SU-DHL-6 (cell line): ENCODE measurements at regions not wholly inside any gene's neighbourhood (a gene's known extent, or its start where the extent isn't known, plus 50 kb on each side); places are given as distances from the start of the nearest gene placed in this dataset.

Experiments
- EZH2phosphoT487 ChIP-seq: fragments of 200-600 bp; sonication (generic), shearing (Covaris generic); conservative IDR thresholded peaks from 2 replicates; pipeline ENCODE4 v1.6.1; 2018; ENCODE audit warnings: mild to moderate bottlenecking, antibody characterized with exemption, low read length, moderate library complexity, mixed read lengths
- TF ChIP-seq, protein P1 (sequence below): fragments of 200-600 bp; sonication (generic); IDR thresholded peaks from one replicate; pipeline ENCODE4 v1.5.1; 2017; ENCODE audit warnings: antibody characterized with exemption, mild to moderate bottlenecking, low read length, moderate library complexity; ENCODE audit not compliant: insufficient read depth, poor library complexity, severe bottlenecking

DNA sequence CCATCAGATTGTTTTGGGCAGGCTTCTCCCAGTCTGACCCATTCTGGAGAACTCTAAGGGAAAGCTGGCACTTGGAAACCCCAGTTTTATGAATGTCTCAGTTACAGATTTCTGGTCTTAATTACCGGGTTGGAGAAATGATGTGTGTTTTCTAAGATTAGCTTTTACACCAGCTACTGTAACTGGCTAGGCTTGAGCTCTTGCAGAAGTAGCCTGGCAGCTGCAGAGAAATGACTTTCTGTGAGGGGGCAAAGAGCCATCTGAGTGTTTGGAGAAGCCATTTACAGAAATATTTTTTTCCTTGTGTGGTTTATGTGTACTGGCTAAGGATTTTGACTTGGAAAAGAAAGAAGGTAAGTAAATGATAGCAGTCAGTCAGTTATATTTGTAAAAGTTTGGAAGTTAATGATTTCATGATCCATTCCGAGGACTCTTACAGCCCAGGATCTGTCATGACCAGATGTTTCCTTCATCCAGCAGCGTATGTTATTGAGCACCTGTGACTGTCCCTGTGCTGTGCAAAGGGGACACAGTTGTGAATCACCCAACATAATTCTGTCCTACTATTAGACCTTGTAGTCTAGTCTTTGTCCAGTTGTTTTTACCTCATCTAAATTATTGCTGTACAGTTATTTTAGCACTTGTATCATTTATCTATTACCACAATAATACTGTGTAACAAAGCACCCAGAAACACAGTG lies 53.7 kb upstream of the GDNF start:
- TF ChIP-seq EZH2phosphoT487, result no peak
- TF ChIP-seq, protein P1, sequence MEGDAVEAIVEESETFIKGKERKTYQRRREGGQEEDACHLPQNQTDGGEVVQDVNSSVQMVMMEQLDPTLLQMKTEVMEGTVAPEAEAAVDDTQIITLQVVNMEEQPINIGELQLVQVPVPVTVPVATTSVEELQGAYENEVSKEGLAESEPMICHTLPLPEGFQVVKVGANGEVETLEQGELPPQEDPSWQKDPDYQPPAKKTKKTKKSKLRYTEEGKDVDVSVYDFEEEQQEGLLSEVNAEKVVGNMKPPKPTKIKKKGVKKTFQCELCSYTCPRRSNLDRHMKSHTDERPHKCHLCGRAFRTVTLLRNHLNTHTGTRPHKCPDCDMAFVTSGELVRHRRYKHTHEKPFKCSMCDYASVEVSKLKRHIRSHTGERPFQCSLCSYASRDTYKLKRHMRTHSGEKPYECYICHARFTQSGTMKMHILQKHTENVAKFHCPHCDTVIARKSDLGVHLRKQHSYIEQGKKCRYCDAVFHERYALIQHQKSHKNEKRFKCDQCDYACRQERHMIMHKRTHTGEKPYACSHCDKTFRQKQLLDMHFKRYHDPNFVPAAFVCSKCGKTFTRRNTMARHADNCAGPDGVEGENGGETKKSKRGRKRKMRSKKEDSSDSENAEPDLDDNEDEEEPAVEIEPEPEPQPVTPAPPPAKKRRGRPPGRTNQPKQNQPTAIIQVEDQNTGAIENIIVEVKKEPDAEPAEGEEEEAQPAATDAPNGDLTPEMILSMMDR, result no peak
